Keratinocyte (primary cell): ENCODE measurements at regions not wholly inside any gene's neighbourhood (a gene's known extent, or its start where the extent isn't known, plus 50 kb on each side); places are given as distances from the start of the nearest gene placed in this dataset.

Experiments used
- DNase-seq: peaks from one replicate; pipeline ENCODE4 v3.0.0-alpha.2; 2011; ENCODE audit warnings: low read depth, missing footprints, low spot score
- FAIRE-seq: peaks from 2 replicates; lab custom pipeline; 2011; peaks lifted over from hg19 to GRCh38; lab: Jason Lieb, UNC
- H2AFZ ChIP-seq: 2 replicates; pipeline ENCODE4 v1.6.0; 2012; ENCODE audit warnings: low read length, control low read depth, inconsistent platforms; ENCODE audit not compliant: control insufficient read depth
- H3K27ac ChIP-seq: 2 replicates; pipeline ENCODE4 v1.5.1; 2011; ENCODE audit warnings: low read length; ENCODE audit not compliant: control insufficient read depth, insufficient read depth
- H3K27me3 ChIP-seq: 3 replicates; pipeline ENCODE4 v1.6.0; 2011; ENCODE audit warnings: low read length; ENCODE audit not compliant: control insufficient read depth, insufficient read depth; ENCODE audit errors: extremely low read depth
- H3K36me3 ChIP-seq, 2 experiments: 2 replicates in 1 of 2; 3 replicates in 1 of 2; pipeline ENCODE4 v1.5.1; 2011; ENCODE audit warnings: low read length in 2 of 2, mild to moderate bottlenecking in 1 of 2; ENCODE audit not compliant: control insufficient read depth in 2 of 2, insufficient read depth in 2 of 2; ENCODE audit errors: extremely low read depth in 1 of 2
- H3K4me1 ChIP-seq: 3 replicates; pipeline ENCODE4 v1.5.1; 2011; ENCODE audit warnings: low read length; ENCODE audit not compliant: control insufficient read depth, insufficient read depth; ENCODE audit errors: extremely low read depth
- H3K4me2 ChIP-seq: 3 replicates; pipeline ENCODE4 v1.6.0; 2011; ENCODE audit warnings: low read depth, low read length; ENCODE audit not compliant: control insufficient read depth, insufficient read depth; ENCODE audit errors: extremely low read depth
- H3K4me3 ChIP-seq, 3 experiments: fragments of 200-600 bp in 1 of 3; sonication (generic) in 1 of 3; 2 replicates in 2 of 3; 3 replicates in 1 of 3; pipeline ENCODE4 v1.5.1; 2011 to 2016; ENCODE audit warnings: low read length in 3 of 3, mild to moderate bottlenecking in 3 of 3, control low read depth in 2 of 3, inconsistent platforms in 1 of 3, low read depth in 1 of 3, mixed read lengths in 1 of 3, mixed run types in 1 of 3, moderate library complexity in 1 of 3; ENCODE audit not compliant: control insufficient read depth in 2 of 3, insufficient read depth in 2 of 3; ENCODE audit errors: extremely low read depth in 1 of 3
- H3K79me2 ChIP-seq: 2 replicates; pipeline ENCODE4 v1.6.0; 2012; ENCODE audit warnings: low read length; ENCODE audit not compliant: control insufficient read depth, insufficient read depth
- H3K9ac ChIP-seq: 3 replicates; pipeline ENCODE4 v1.6.0; 2011; ENCODE audit warnings: low read length; ENCODE audit not compliant: control insufficient read depth, insufficient read depth; ENCODE audit errors: extremely low read depth
- H3K9me1 ChIP-seq: 3 replicates; pipeline ENCODE4 v1.6.0; 2011; ENCODE audit warnings: low read length; ENCODE audit not compliant: control insufficient read depth, insufficient read depth; ENCODE audit errors: extremely low read depth
- H3K9me3 ChIP-seq: 2 replicates; pipeline ENCODE4 v1.5.1; 2012; ENCODE audit warnings: low read depth, low read length; ENCODE audit not compliant: control insufficient read depth
- H4K20me1 ChIP-seq: 3 replicates; pipeline ENCODE4 v1.6.0; 2011; ENCODE audit warnings: low read length; ENCODE audit not compliant: control insufficient read depth, insufficient read depth; ENCODE audit errors: extremely low read depth
- CTCF ChIP-seq, 3 experiments: IDR thresholded peaks in 1 of 3; conservative IDR thresholded peaks in 1 of 3; optimal IDR thresholded peaks in 1 of 3; 2 replicates in 2 of 3; 3 replicates in 1 of 3; pipeline versions ENCODE3 to v1.5.1; 2011; ENCODE audit warnings: low read length in 3 of 3, mild to moderate bottlenecking in 3 of 3, moderate library complexity in 2 of 3, control low read depth in 1 of 3, inconsistent platforms in 1 of 3; ENCODE audit not compliant: insufficient read depth in 2 of 3; ENCODE audit errors: extremely low read depth in 1 of 3
- EZH2 ChIP-seq: IDR thresholded peaks from one replicate; pipeline ENCODE4 v1.6.1; 2012; ENCODE audit warnings: inconsistent platforms, mild to moderate bottlenecking, low read length, moderate library complexity
- dilution Hi-C: fragments of 300-500 bp; cut with MboI; formaldehyde crosslinking; loops from one replicate; pipeline ENCODE4 v1.7.0; 2020; ENCODE audit warnings: low sequenced_read_pairs; ENCODE audit not compliant: extremely low pct_ligation_motif_present

GRCh38 chr19:30634996-30635975, 263.1 kb downstream of the ZNF536 start:
- FAIRE-seq (no peak), DNase-seq (no peak)
- Histone ChIP-seq H3K9me1 (no peaks in the 10 kb centered on the region), H3K4me3 (no peak overlapping the region), H3K27me3 (no peaks in the 10 kb centered on the region), H3K9me3 (peaks cover 3% of the 10 kb centered on the region), H3K79me2 (no peaks in the 10 kb centered on the region), H3K27ac (no peak overlapping the region), H3K9ac (no peak overlapping the region), H3K4me2 (no peak overlapping the region), H3K36me3 (no peaks in the 10 kb centered on the region), H3K4me1 (no peaks in the 10 kb centered on the region), H2AFZ (no peak overlapping the region), H4K20me1 (no peaks in the 10 kb centered on the region)
- TF ChIP-seq EZH2 (no peak), CTCF (optimal IDR thresholded peaks at IDR 0.05 in 1 of 3, IDR thresholded peaks at IDR 0.05 in 1 of 3, conservative IDR thresholded peaks at IDR 0.05 in 1 of 3; ENCODE audit: extremely low read depth in 1 of 3, insufficient read depth in 2 of 3, low read length in 3 of 3) (no peak)
- dilution Hi-C loops, result no loop called here

GRCh38 chr19:30634131-30634830, 262.1 kb downstream of the ZNF536 start:
- Histone ChIP-seq H3K4me1 (no peaks in the 10 kb centered on the region), H3K27ac (no peak overlapping the region), H3K36me3 (no peaks in the 10 kb centered on the region), H3K27me3 (no peaks in the 10 kb centered on the region), H3K4me3 (no peak overlapping the region), H3K79me2 (no peaks in the 10 kb centered on the region), H3K9ac (no peak overlapping the region), H2AFZ (no peak overlapping the region), H4K20me1 (no peaks in the 10 kb centered on the region), H3K4me2 (no peak overlapping the region), H3K9me1 (no peaks in the 10 kb centered on the region), H3K9me3 (peaks cover 5% of the 10 kb centered on the region)
- TF ChIP-seq EZH2 (no peak), CTCF (optimal IDR thresholded peaks at IDR 0.05 in 1 of 3, IDR thresholded peaks at IDR 0.05 in 1 of 3, conservative IDR thresholded peaks at IDR 0.05 in 1 of 3; ENCODE audit: extremely low read depth in 1 of 3, insufficient read depth in 2 of 3, low read length in 3 of 3) (no peak)
- FAIRE-seq, result no peak
- no peak for DNase-seq
- dilution Hi-C loops, result no loop called here
